ENCODE measurements at regions not wholly inside any gene's neighbourhood (a gene's known extent, or its start where the extent isn't known, plus 50 kb on each side); places are given as distances from the start of the nearest gene placed in this dataset.

- TF ChIP-seq POLR2A (IDR thresholded peaks at IDR 0.05) (no peak), POLR2AphosphoS5 (IDR thresholded peaks at IDR 0.05; ENCODE audit: insufficient read depth in 1 of 2, low read depth in 1 of 2) (no peak), CTCF (IDR thresholded peaks at IDR 0.05) (no peak)
Observed at GRCh38 chr10:53396876-53397275, 624.3 kb upstream of the MBL2 start.
